ENCODE measurements at regions not wholly inside any gene's neighbourhood (a gene's known extent, or its start where the extent isn't known, plus 50 kb on each side); places are given as distances from the start of the nearest gene placed in this dataset.

- Mint-ChIP-seq H3K4me3 (no peak overlapping the region), H3K36me3 (peaks cover 7% of the 10 kb centered on the region), H3K27ac (peak overlapping the region in 1 of 3 donors; percentile 13), H3K27me3 (peaks cover 1% of the 10 kb centered on the region), H3K4me1 (peaks cover 0 to 7% (median 1%) of the 10 kb centered on the region in 3 donors), H3K9me3 (peaks cover 8 to 27% (median 18%) of the 10 kb centered on the region in 3 donors)
Observed at GRCh38 chr10:31173752-31174151, 142.1 kb upstream of the ZNF438 start.

- H3K27me3 Mint-ChIP-seq, result peaks cover 6% of the 10 kb centered on the region
- peaks cover 6% of the 10 kb centered on the region for H3K36me3 Mint-ChIP-seq
Observed at GRCh38 chr10:31179091-31179680, 139.8 kb upstream of the ZEB1 start.

GRCh38 chr10:31186225-31187000 lies 132.6 kb upstream of the ZEB1 start:
- peaks cover 4% of the 10 kb centered on the region for H3K27me3 Mint-ChIP-seq
- peaks cover 0 to 3% (median 0%) of the 10 kb centered on the region in 3 donors for H3K9me3 Mint-ChIP-seq
- no peaks in the 10 kb centered on the region for H3K4me1 Mint-ChIP-seq
- H3K36me3 Mint-ChIP-seq, result no peaks in the 10 kb centered on the region
- no peak overlapping the region for H3K4me3 Mint-ChIP-seq
- H3K27ac Mint-ChIP-seq, result no peak overlapping the region

More at GRCh38 chr10:31179091-31179680, 139.8 kb upstream of the ZEB1 start:
- H3K4me3 Mint-ChIP-seq, result no peak overlapping the region
- no peaks in the 10 kb centered on the region for H3K4me1 Mint-ChIP-seq
- peaks cover 6 to 10% (median 9%) of the 10 kb centered on the region in 3 donors for H3K9me3 Mint-ChIP-seq
- no peak overlapping the region for H3K27ac Mint-ChIP-seq

- H3K4me3 Mint-ChIP-seq, result no peak overlapping the region
- H3K4me1 Mint-ChIP-seq, result no peaks in the 10 kb centered on the region
- peaks cover 4% of the 10 kb centered on the region for H3K27me3 Mint-ChIP-seq
- peaks cover 0 to 3% (median 0%) of the 10 kb centered on the region in 3 donors for H3K9me3 Mint-ChIP-seq
- H3K36me3 Mint-ChIP-seq, result no peaks in the 10 kb centered on the region
- H3K27ac Mint-ChIP-seq, result no peak overlapping the region
Observed at GRCh38 chr10:31187182-31187581, 131.8 kb upstream of the ZEB1 start.

GRCh38 chr10:31187607-31188210 lies 131.3 kb upstream of the ZEB1 start:
- H3K27ac Mint-ChIP-seq, result no peak overlapping the region

GRCh38 chr10:31188792-31189406 lies 130.1 kb upstream of the ZEB1 start:
- H3K4me1 Mint-ChIP-seq, result no peaks in the 10 kb centered on the region
- peaks cover 2% of the 10 kb centered on the region for H3K36me3 Mint-ChIP-seq
- H3K27ac Mint-ChIP-seq, result no peak overlapping the region
- no peak overlapping the region for H3K4me3 Mint-ChIP-seq
- H3K27me3 Mint-ChIP-seq, result peaks cover 5% of the 10 kb centered on the region
- H3K9me3 Mint-ChIP-seq, result peaks cover 0 to 4% (median 3%) of the 10 kb centered on the region in 3 donors

More at GRCh38 chr10:31187607-31188210, 131.3 kb upstream of the ZEB1 start:
- peaks cover 0 to 3% (median 1%) of the 10 kb centered on the region in 3 donors for H3K9me3 Mint-ChIP-seq
- H3K27me3 Mint-ChIP-seq, result peaks cover 5% of the 10 kb centered on the region
- H3K4me3 Mint-ChIP-seq, result no peak overlapping the region
- H3K36me3 Mint-ChIP-seq, result no peaks in the 10 kb centered on the region
- H3K4me1 Mint-ChIP-seq, result no peaks in the 10 kb centered on the region

- Mint-ChIP-seq H3K4me3 (no peak overlapping the region), H3K36me3 (peaks cover 2% of the 10 kb centered on the region), H3K27ac (no peak overlapping the region), H3K27me3 (peaks cover 4% of the 10 kb centered on the region), H3K9me3 (peaks cover 0 to 4% (median 3%) of the 10 kb centered on the region in 3 donors), H3K4me1 (no peaks in the 10 kb centered on the region)
Observed at GRCh38 chr10:31190488-31190887, 128.5 kb upstream of the ZEB1 start.

- Mint-ChIP-seq H3K4me1 (no peaks in the 10 kb centered on the region), H3K27me3 (peaks cover 2% of the 10 kb centered on the region), H3K36me3 (peaks cover 2% of the 10 kb centered on the region), H3K9me3 (peaks cover 0 to 4% (median 3%) of the 10 kb centered on the region in 3 donors), H3K4me3 (no peak overlapping the region), H3K27ac (no peak overlapping the region)
Observed at GRCh38 chr10:31192475-31192874, 126.5 kb upstream of the ZEB1 start.

- peaks cover 0 to 4% (median 3%) of the 10 kb centered on the region in 3 donors for H3K9me3 Mint-ChIP-seq
- H3K4me1 Mint-ChIP-seq, result no peaks in the 10 kb centered on the region
- no peak overlapping the region for H3K27ac Mint-ChIP-seq
- H3K4me3 Mint-ChIP-seq, result no peak overlapping the region
- H3K27me3 Mint-ChIP-seq, result peaks cover 2% of the 10 kb centered on the region
- H3K36me3 Mint-ChIP-seq, result peaks cover 2% of the 10 kb centered on the region
Observed at GRCh38 chr10:31194986-31195385, 124.0 kb upstream of the ZEB1 start.

GRCh38 chr10:31197886-31198285 lies 121.1 kb upstream of the ZEB1 start:
- H3K36me3 Mint-ChIP-seq, result peaks cover 2% of the 10 kb centered on the region

GRCh38 chr10:31204090-31204489 lies 114.9 kb upstream of the ZEB1 start:
- Mint-ChIP-seq H3K9me3 (peaks cover 0 to 3% (median 3%) of the 10 kb centered on the region in 3 donors), H3K27me3 (no peaks in the 10 kb centered on the region), H3K4me1 (peaks cover 0 to 2% (median 0%) of the 10 kb centered on the region in 3 donors), H3K27ac (no peak overlapping the region), H3K4me3 (no peak overlapping the region), H3K36me3 (peaks cover 3% of the 10 kb centered on the region)

More at GRCh38 chr10:31197886-31198285, 121.1 kb upstream of the ZEB1 start:
- Mint-ChIP-seq H3K4me3 (no peak overlapping the region), H3K9me3 (peaks cover 0 to 1% (median 0%) of the 10 kb centered on the region in 3 donors), H3K27me3 (no peaks in the 10 kb centered on the region), H3K27ac (no peak overlapping the region), H3K4me1 (no peaks in the 10 kb centered on the region)

GRCh38 chr10:31207636-31208035 lies 111.4 kb upstream of the ZEB1 start:
- no peak overlapping the region for H3K27ac Mint-ChIP-seq
- peaks cover 0 to 3% (median 3%) of the 10 kb centered on the region in 3 donors for H3K9me3 Mint-ChIP-seq
- no peaks in the 10 kb centered on the region for H3K27me3 Mint-ChIP-seq
- peaks cover 0 to 2% (median 0%) of the 10 kb centered on the region in 3 donors for H3K4me1 Mint-ChIP-seq
- H3K4me3 Mint-ChIP-seq, result no peak overlapping the region
- peaks cover 3% of the 10 kb centered on the region for H3K36me3 Mint-ChIP-seq

GRCh38 chr10:31209478-31209877 lies 109.5 kb upstream of the ZEB1 start:
- no peaks in the 10 kb centered on the region for H3K27me3 Mint-ChIP-seq
- peaks cover 0 to 2% (median 0%) of the 10 kb centered on the region in 3 donors for H3K4me1 Mint-ChIP-seq
- H3K27ac Mint-ChIP-seq, result no peak overlapping the region
- H3K4me3 Mint-ChIP-seq, result no peak overlapping the region
- H3K9me3 Mint-ChIP-seq, result peaks cover 0 to 3% (median 3%) of the 10 kb centered on the region in 3 donors
- peaks cover 6% of the 10 kb centered on the region for H3K36me3 Mint-ChIP-seq

- no peak overlapping the region for H3K4me3 Mint-ChIP-seq
- H3K27ac Mint-ChIP-seq, result peak overlapping the region in 1 of 3 donors; percentile 57
- peaks cover 6% of the 10 kb centered on the region for H3K36me3 Mint-ChIP-seq
- peaks cover 0 to 3% (median 0%) of the 10 kb centered on the region in 3 donors for H3K9me3 Mint-ChIP-seq
- no peaks in the 10 kb centered on the region for H3K27me3 Mint-ChIP-seq
- peaks cover 0 to 2% (median 0%) of the 10 kb centered on the region in 3 donors for H3K4me1 Mint-ChIP-seq
Observed at GRCh38 chr10:31210190-31210589, 108.8 kb upstream of the ZEB1 start.

GRCh38 chr10:31213959-31214358 lies 105.1 kb upstream of the ZEB1 start:
- Mint-ChIP-seq H3K36me3 (peaks cover 3% of the 10 kb centered on the region), H3K4me1 (no peaks in the 10 kb centered on the region), H3K9me3 (no peaks in the 10 kb centered on the region), H3K4me3 (no peak overlapping the region), H3K27me3 (no peaks in the 10 kb centered on the region), H3K27ac (no peak overlapping the region)

Measured in IgD-negative memory B cell (primary cell).